ENCODE measurements at regions not wholly inside any gene's neighbourhood (a gene's known extent, or its start where the extent isn't known, plus 50 kb on each side); places are given as distances from the start of the nearest gene placed in this dataset.

DNA sequence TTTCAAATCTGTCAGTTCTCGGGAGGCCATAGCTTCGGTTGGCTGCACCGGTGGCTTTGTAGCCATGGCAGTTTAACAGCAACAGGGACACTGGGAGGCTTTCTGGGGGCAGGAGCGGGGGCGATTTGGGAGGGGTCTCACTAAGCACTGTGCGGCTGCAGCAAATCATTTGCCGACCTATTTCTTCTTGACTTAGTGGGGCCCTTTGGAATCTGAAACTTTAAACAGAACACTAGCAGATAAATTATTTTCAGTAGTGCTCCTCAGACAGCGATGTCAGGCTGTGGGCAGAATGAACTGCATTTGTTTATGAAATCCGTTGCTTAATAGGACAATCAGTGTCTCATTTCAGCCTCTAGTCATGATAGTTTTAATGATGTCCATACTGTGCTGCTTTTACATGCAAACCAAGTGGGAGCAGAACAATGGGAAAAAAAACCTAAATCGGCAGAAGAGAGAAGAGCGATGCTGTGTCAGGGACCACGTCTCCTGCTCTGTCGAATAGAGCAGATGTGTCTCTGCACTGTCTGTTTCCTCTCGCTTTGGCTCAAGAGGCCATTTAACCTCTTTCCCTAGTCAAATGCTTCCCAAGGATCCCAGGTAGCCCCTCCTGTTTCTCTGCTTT is 211.9 kb downstream of the OLFM4 start:
- H3K4me3 Mint-ChIP-seq, result no peak overlapping the region
- DNase-seq (no peak), ATAC-seq (no peak)
- H3K4me1 Mint-ChIP-seq, result no peaks in the 10 kb centered on the region
- CTCF ChIA-PET, result no interaction called here
- no peaks in the 10 kb centered on the region for H3K27me3 Mint-ChIP-seq
- no peak overlapping the region for H3K27ac Mint-ChIP-seq
- H3K36me3 Mint-ChIP-seq, result no peaks in the 10 kb centered on the region
- no peaks in the 10 kb centered on the region for H3K9me3 Mint-ChIP-seq (ENCODE audit: low read depth)

GRCh38 chr13:53241891-53242348 is 213.3 kb downstream of the OLFM4 start:
- no peaks in the 10 kb centered on the region for H3K27me3 Mint-ChIP-seq
- no peaks in the 10 kb centered on the region for H3K9me3 Mint-ChIP-seq (ENCODE audit: low read depth)
- CTCF ChIA-PET, result no interaction called here
- no peaks in the 10 kb centered on the region for H3K4me1 Mint-ChIP-seq
- ATAC-seq, result no peak
- no peak overlapping the region for H3K4me3 Mint-ChIP-seq
- no peak overlapping the region for H3K27ac Mint-ChIP-seq
- DNase-seq, result no peak
- no peaks in the 10 kb centered on the region for H3K36me3 Mint-ChIP-seq

DNA sequence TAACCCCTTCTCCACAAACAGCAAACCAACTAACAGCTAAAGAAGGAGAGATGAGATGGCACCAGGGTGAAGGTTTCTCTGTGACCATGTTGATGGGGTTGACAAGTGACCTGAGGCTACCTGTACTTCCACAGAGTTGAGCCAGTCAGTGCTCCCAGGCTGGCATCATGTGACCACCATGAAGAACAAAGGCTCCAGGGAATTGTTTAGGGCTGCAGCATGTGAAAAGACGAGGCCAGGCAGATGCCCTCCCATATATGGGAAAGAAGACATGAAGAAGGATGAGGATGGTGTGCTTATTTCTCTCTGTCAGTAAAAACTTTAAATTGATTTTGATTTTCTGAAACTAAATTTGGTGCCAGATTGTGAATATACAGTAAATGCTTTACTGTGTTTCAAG is 220.6 kb downstream of the OLFM4 start:
- Mint-ChIP-seq H3K36me3 (no peaks in the 10 kb centered on the region), H3K4me1 (no peaks in the 10 kb centered on the region), H3K27me3 (no peaks in the 10 kb centered on the region), H3K9me3 (ENCODE audit: low read depth) (no peaks in the 10 kb centered on the region), H3K27ac (no peak overlapping the region), H3K4me3 (no peak overlapping the region)
- no peak for DNase-seq
- CTCF ChIA-PET, result no interaction called here
- no peak for ATAC-seq

DNA sequence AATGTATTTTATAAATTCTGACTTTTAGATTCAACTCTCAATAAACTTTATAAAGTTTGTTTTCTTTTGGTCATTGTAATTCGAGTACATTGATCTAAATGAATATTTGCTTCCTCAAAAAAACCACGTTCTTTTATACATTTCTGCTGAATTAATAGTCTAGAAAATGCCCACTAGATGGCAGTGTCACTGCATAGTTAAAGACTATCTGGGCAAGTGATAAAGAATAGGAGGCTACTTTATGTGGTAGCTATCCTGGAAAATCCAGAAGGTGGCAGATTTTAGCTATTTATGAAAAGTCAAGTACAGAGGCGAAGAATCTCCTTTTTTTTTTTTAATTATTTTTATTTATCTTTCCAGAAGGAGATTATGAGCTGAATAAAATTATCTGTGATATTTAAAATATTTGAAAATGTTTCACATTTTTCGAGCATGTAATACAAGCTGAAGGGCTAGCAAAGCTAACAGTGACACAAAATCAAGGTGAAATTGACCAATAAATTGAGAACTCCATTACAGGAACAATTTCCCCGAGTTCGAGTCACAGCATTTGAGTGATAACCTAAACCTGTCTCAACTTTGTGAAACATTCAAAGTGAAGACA is 221.8 kb downstream of the OLFM4 start:
- no peak overlapping the region for H3K27ac Mint-ChIP-seq
- H3K4me3 Mint-ChIP-seq, result no peak overlapping the region
- H3K9me3 Mint-ChIP-seq (ENCODE audit: low read depth), result no peaks in the 10 kb centered on the region
- peak; percentile 42 for ATAC-seq
- DNase-seq, result no peak
- CTCF ChIA-PET, result interaction anchor here (0.7 to 1.5 kb wide), 5 partner anchors 7 to 100 kb away, joined by 3 to 6 read pairs (median 3); no protein-coding TSS in a partner anchor
- no peaks in the 10 kb centered on the region for H3K4me1 Mint-ChIP-seq
- H3K36me3 Mint-ChIP-seq, result no peaks in the 10 kb centered on the region
- H3K27me3 Mint-ChIP-seq, result no peaks in the 10 kb centered on the region

DNA sequence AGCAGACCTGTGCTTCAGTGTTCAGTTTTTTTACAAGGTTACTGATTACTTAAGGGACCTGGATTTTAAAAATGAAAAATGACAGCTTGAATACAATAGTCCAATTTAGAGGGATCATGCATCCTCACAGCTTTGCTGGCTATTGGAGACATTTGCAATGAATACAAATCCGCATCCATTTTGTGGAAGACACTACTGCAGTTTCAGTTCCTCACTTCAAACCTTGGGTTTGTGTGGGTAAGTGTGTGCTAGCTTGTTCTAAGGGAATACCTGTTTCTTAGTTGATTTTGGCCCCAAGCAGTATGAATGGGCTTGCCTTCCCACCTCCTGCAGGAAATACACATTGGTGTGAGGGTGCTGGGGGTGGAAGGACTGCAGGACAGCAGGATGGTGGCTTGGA is 222.4 kb downstream of the OLFM4 start:
- Mint-ChIP-seq H3K27me3 (no peaks in the 10 kb centered on the region), H3K36me3 (no peaks in the 10 kb centered on the region), H3K4me1 (no peaks in the 10 kb centered on the region), H3K27ac (no peak overlapping the region), H3K9me3 (ENCODE audit: low read depth) (no peaks in the 10 kb centered on the region), H3K4me3 (no peak overlapping the region)
- DNase-seq (no peak), ATAC-seq (no peak)
- CTCF ChIA-PET, result interaction anchor here (0.9 to 1.5 kb wide), 4 partner anchors 8 to 99 kb away, joined by 3 to 6 read pairs (median 4); no protein-coding TSS in a partner anchor

GRCh38 chr13:53254500-53254899 is 225.9 kb downstream of the OLFM4 start:
- Mint-ChIP-seq H3K27me3 (no peaks in the 10 kb centered on the region), H3K36me3 (no peaks in the 10 kb centered on the region), H3K4me1 (no peaks in the 10 kb centered on the region), H3K9me3 (ENCODE audit: low read depth) (no peaks in the 10 kb centered on the region), H3K27ac (no peak overlapping the region), H3K4me3 (no peak overlapping the region)
- ATAC-seq (no peak), DNase-seq (no peak)
- CTCF ChIA-PET, result no interaction called here

DNA sequence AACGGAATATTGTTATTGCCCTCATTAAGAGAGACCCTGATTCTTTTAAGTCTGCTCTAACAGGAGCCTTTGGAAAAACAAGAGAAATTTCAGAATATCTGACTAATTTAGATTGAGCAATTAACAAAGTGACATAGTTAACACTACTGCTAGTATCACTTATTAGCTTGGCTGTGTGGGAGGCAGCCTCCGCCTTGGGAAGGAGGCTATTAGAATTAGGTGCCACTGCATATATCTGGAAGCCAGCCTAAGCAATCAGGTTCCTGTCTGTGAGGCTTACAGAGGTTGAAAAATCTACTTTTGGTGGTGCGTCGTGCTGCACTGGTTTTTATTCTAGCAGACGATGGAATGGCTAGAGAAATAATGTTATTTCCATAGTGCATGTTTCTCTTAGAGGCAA is 227.2 kb downstream of the OLFM4 start:
- CTCF ChIA-PET, result interaction anchor here (1.4 kb wide), 1 partner anchor 15 kb away, joined by 4 read pairs; no protein-coding TSS in a partner anchor
- no peaks in the 10 kb centered on the region for H3K36me3 Mint-ChIP-seq
- ATAC-seq (no peak), DNase-seq (no peak)
- H3K4me1 Mint-ChIP-seq, result no peaks in the 10 kb centered on the region
- H3K27ac Mint-ChIP-seq, result no peak overlapping the region
- H3K27me3 Mint-ChIP-seq, result no peaks in the 10 kb centered on the region
- no peaks in the 10 kb centered on the region for H3K9me3 Mint-ChIP-seq (ENCODE audit: low read depth)
- H3K4me3 Mint-ChIP-seq, result no peak overlapping the region

- H3K36me3 Mint-ChIP-seq, result no peaks in the 10 kb centered on the region
- no peak overlapping the region for H3K27ac Mint-ChIP-seq
- CTCF ChIA-PET, result interaction anchor here (1.7 kb wide), 1 partner anchor 10 kb away, joined by 6 read pairs; no protein-coding TSS in a partner anchor
- no peaks in the 10 kb centered on the region for H3K27me3 Mint-ChIP-seq
- no peaks in the 10 kb centered on the region for H3K4me1 Mint-ChIP-seq
- ATAC-seq (no peak), DNase-seq (no peak)
- no peaks in the 10 kb centered on the region for H3K9me3 Mint-ChIP-seq (ENCODE audit: low read depth)
- no peak overlapping the region for H3K4me3 Mint-ChIP-seq
Observed at GRCh38 chr13:53260594-53260993, 232.0 kb downstream of the OLFM4 start.

DNA sequence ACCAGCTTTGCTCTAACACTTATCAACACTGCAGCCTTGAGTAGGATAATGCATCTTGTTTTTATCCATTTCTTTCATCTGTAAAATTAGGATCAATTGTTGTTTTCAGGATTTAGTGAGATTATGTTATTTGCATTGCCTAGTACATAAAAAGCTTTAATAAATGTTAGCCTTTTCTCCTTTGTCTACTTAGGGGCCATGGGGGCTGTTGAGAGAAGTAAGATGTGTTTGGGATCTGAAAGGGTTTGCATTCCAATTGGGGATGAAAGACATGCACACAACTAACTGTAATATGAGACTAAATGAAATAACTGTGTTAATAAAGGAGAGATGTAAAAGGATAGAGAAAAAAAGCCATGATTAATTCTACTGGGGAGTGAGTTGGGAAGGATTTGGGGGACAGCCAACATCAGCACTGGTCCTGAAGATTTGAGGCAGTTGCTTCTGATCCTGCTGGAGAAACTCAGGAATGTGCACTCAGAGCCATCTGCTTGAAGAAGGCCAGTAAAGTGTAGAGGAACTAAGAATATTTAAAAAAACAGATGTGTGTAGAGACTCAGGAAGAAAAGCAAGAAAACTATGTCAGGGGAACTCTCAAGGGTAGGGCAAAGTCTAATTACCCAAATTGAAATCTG is 236.3 kb downstream of the OLFM4 start:
- CTCF ChIA-PET, result no interaction called here
- no peaks in the 10 kb centered on the region for H3K9me3 Mint-ChIP-seq (ENCODE audit: low read depth)
- no peaks in the 10 kb centered on the region for H3K4me1 Mint-ChIP-seq

GRCh38 chr13:53266757-53267156 is 238.1 kb downstream of the OLFM4 start:
- ATAC-seq (no peak), DNase-seq (no peak)
- no peaks in the 10 kb centered on the region for H3K9me3 Mint-ChIP-seq (ENCODE audit: low read depth)
- CTCF ChIA-PET, result no interaction called here
- H3K4me3 Mint-ChIP-seq, result no peak overlapping the region
- no peaks in the 10 kb centered on the region for H3K4me1 Mint-ChIP-seq
- no peaks in the 10 kb centered on the region for H3K27me3 Mint-ChIP-seq
- no peak overlapping the region for H3K27ac Mint-ChIP-seq
- H3K36me3 Mint-ChIP-seq, result no peaks in the 10 kb centered on the region

More for the DNA sequence above, 236.3 kb downstream of the OLFM4 start:
- H3K36me3 Mint-ChIP-seq, result no peaks in the 10 kb centered on the region
- DNase-seq, result no peak
- no peaks in the 10 kb centered on the region for H3K27me3 Mint-ChIP-seq
- ATAC-seq, result no peak
- no peak overlapping the region for H3K4me3 Mint-ChIP-seq
- no peak overlapping the region for H3K27ac Mint-ChIP-seq

- ATAC-seq, result no peak
- no peak for DNase-seq
- CTCF ChIA-PET, result interaction anchor here (1.4 kb wide), 1 partner anchor 13 kb away, joined by 4 read pairs; no protein-coding TSS in a partner anchor
- H3K4me1 Mint-ChIP-seq, result no peaks in the 10 kb centered on the region
- H3K4me3 Mint-ChIP-seq, result no peak overlapping the region
- H3K36me3 Mint-ChIP-seq, result no peaks in the 10 kb centered on the region
- H3K9me3 Mint-ChIP-seq (ENCODE audit: low read depth), result no peaks in the 10 kb centered on the region
- H3K27ac Mint-ChIP-seq, result no peak overlapping the region
- no peaks in the 10 kb centered on the region for H3K27me3 Mint-ChIP-seq
Observed at GRCh38 chr13:53269634-53270033, 241.0 kb downstream of the OLFM4 start.

GRCh38 chr13:53272873-53273272 is 244.3 kb downstream of the OLFM4 start:
- no peaks in the 10 kb centered on the region for H3K36me3 Mint-ChIP-seq
- no peak overlapping the region for H3K27ac Mint-ChIP-seq
- CTCF ChIA-PET, result no interaction called here
- H3K27me3 Mint-ChIP-seq, result no peaks in the 10 kb centered on the region
- no peaks in the 10 kb centered on the region for H3K4me1 Mint-ChIP-seq
- no peak for DNase-seq
- no peak for ATAC-seq
- no peak overlapping the region for H3K4me3 Mint-ChIP-seq
- H3K9me3 Mint-ChIP-seq (ENCODE audit: low read depth), result no peaks in the 10 kb centered on the region

DNA sequence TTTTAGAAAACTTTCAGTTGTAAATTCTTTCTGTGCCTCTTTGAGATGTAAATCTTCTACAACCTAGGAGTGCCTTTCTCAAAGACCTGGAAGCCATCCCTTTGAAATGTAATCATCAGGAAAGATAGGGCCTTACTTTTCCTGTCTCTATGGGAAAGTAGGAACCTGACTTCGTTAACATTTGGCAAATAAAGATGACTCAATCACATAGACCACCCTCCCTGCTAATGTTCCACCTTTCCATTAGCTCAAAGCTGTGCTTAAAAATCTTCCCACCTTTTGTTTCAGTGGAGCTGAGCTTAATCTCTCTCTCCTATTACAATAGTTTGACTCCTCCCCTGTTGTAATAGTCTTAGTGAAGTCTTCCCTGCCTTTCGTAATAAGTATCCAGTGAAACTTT is 247.7 kb downstream of the OLFM4 start:
- Mint-ChIP-seq H3K4me1 (no peaks in the 10 kb centered on the region), H3K27ac (no peak overlapping the region), H3K36me3 (no peaks in the 10 kb centered on the region), H3K4me3 (no peak overlapping the region), H3K9me3 (ENCODE audit: low read depth) (no peaks in the 10 kb centered on the region), H3K27me3 (no peaks in the 10 kb centered on the region)
- CTCF ChIA-PET, result no interaction called here
- DNase-seq (no peak), ATAC-seq (no peak)

DNA sequence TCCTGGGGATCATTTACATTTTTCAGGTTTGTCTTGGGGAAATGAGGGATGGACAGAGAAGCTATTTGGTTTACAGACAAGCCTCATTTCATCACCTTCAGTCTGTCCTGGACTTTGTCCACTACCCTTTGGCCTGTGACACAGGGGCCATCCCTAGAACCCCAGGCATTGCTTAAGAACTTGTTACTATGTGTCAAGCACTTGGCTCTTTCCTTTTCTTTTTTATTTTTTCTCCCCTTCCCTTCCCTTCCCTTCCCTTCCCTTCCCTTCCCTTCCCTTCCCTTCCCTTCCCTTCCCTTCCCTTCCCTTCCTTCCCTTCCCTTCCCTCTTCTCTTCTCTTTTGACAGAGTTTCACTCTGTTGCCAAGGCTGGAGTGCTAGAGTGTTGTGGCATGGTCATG is 253.1 kb downstream of the OLFM4 start:
- CTCF ChIA-PET, result interaction anchor here (1.4 kb wide), 1 partner anchor 10 kb away, joined by 3 read pairs; no protein-coding TSS in a partner anchor
- ATAC-seq (no peak), DNase-seq (no peak)
- no peaks in the 10 kb centered on the region for H3K9me3 Mint-ChIP-seq (ENCODE audit: low read depth)
- H3K27ac Mint-ChIP-seq, result no peak overlapping the region
- no peaks in the 10 kb centered on the region for H3K36me3 Mint-ChIP-seq
- H3K27me3 Mint-ChIP-seq, result no peaks in the 10 kb centered on the region
- H3K4me3 Mint-ChIP-seq, result no peak overlapping the region
- no peaks in the 10 kb centered on the region for H3K4me1 Mint-ChIP-seq
